ENCODE measurements at regions not wholly inside any gene's neighbourhood (a gene's known extent, or its start where the extent isn't known, plus 50 kb on each side); places are given as distances from the start of the nearest gene placed in this dataset.

DNA sequence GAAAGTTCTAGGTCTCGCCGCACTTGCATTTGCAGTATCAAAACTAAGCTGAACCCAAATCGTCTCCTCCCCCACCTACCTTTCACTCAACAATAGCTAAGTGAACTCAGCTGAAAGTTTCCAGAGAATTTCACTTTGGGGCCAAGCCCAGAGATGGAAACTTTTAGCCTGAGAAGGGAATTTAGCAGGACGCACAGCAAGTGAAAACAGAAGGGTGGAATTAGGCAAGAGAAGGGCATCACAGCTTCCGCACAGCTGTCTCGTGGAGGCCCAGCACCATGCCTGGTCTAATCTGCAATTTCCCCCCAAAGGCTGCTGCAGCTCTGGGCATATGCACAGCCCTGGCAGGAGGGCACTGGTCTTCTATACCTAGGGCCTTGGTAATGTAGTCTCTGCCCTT lies 262.0 kb downstream of the TNS1 start:
- no peak overlapping the region for H3K9ac ChIP-seq (ENCODE audit: control insufficient read depth, insufficient read depth, low read length)
- FAIRE-seq: no peak

More for the DNA sequence above, 262.0 kb downstream of the TNS1 start:
- Histone ChIP-seq H3K4me3 (no peak overlapping the region), H3K27me3 (replicated peaks in 1 of 2; ENCODE audit: control insufficient read depth in 2 of 2, insufficient read depth in 2 of 2, low read length in 1 of 2) (no peaks in the 10 kb centered on the region; a peak in 2 of 4 replicates), H3K4me1 (ENCODE audit: control insufficient read depth, insufficient read depth, low read length) (no peaks in the 10 kb centered on the region), H3K79me2 (ENCODE audit: control insufficient read depth, insufficient read depth, low read length) (no peaks in the 10 kb centered on the region), H3K9me3 (replicated peaks; ENCODE audit: control insufficient read depth, insufficient read depth, low read length) (no peaks in the 10 kb centered on the region), H3K36me3 (ENCODE audit: control insufficient read depth in 2 of 2, insufficient read depth in 2 of 2, low read length in 1 of 2) (no peaks in the 10 kb centered on the region), H3K4me2 (ENCODE audit: control insufficient read depth, insufficient read depth) (no peak overlapping the region), H4K20me1 (ENCODE audit: control insufficient read depth, insufficient read depth) (no peaks in the 10 kb centered on the region), H2AFZ (ENCODE audit: control insufficient read depth, low read depth, low read length) (no peak overlapping the region), H3K27ac (ENCODE audit: control insufficient read depth, insufficient read depth) (no peak overlapping the region)
- ChIA-PET RAD21 (ENCODE audit: unreplicated experiment) (no interaction called here), SMC1A (ENCODE audit: uncharacterized antibody, unreplicated experiment) (no interaction called here), CTCF (interaction anchor here (0.7 to 1.3 kb wide), 2 partner anchors 28 to 45 kb away, joined by 3 read pairs; no protein-coding TSS in a partner anchor), POLR2A (no interaction called here)
- DNase-seq (ENCODE audit: low read depth, low spot score) (no peak), ATAC-seq (no peak)
- TF ChIP-seq RELB (IDR thresholded peaks at IDR 0.05; ENCODE audit: low read depth): no peak
- TF ChIP-seq, protein P1, sequence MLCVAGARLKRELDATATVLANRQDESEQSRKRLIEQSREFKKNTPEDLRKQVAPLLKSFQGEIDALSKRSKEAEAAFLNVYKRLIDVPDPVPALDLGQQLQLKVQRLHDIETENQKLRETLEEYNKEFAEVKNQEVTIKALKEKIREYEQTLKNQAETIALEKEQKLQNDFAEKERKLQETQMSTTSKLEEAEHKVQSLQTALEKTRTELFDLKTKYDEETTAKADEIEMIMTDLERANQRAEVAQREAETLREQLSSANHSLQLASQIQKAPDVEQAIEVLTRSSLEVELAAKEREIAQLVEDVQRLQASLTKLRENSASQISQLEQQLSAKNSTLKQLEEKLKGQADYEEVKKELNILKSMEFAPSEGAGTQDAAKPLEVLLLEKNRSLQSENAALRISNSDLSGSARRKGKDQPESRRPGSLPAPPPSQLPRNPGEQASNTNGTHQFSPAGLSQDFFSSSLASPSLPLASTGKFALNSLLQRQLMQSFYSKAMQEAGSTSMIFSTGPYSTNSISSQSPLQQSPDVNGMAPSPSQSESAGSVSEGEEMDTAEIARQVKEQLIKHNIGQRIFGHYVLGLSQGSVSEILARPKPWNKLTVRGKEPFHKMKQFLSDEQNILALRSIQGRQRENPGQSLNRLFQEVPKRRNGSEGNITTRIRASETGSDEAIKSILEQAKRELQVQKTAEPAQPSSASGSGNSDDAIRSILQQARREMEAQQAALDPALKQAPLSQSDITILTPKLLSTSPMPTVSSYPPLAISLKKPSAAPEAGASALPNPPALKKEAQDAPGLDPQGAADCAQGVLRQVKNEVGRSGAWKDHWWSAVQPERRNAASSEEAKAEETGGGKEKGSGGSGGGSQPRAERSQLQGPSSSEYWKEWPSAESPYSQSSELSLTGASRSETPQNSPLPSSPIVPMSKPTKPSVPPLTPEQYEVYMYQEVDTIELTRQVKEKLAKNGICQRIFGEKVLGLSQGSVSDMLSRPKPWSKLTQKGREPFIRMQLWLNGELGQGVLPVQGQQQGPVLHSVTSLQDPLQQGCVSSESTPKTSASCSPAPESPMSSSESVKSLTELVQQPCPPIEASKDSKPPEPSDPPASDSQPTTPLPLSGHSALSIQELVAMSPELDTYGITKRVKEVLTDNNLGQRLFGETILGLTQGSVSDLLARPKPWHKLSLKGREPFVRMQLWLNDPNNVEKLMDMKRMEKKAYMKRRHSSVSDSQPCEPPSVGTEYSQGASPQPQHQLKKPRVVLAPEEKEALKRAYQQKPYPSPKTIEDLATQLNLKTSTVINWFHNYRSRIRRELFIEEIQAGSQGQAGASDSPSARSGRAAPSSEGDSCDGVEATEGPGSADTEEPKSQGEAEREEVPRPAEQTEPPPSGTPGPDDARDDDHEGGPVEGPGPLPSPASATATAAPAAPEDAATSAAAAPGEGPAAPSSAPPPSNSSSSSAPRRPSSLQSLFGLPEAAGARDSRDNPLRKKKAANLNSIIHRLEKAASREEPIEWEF (IDR thresholded peaks at IDR 0.05; ENCODE audit: insufficient replicate concordance, low read depth, low read length): no peak
- no peak for TF ChIP-seq BHLHE40 (IDR thresholded peaks at IDR 0.05; ENCODE audit: borderline replicate concordance in 1 of 2, low read depth in 2 of 2, low read length in 1 of 2)
- no peak for TF ChIP-seq NFYA (IDR thresholded peaks at IDR 0.05; ENCODE audit: borderline replicate concordance, low read depth, low read length)
- no peak for TF ChIP-seq RUNX3 (IDR thresholded peaks at IDR 0.05; ENCODE audit: low read length)
- no peak for TF ChIP-seq POU2F2 (IDR thresholded peaks at IDR 0.05; ENCODE audit: borderline replicate concordance, low read depth, low read length)
- no peak for TF ChIP-seq NFYB (IDR thresholded peaks at IDR 0.05; ENCODE audit: insufficient read depth, low read depth, low read length)
- TF ChIP-seq IRF4 (IDR thresholded peaks at IDR 0.05; ENCODE audit: low read depth, low read length): no peak
- no peak for TF ChIP-seq STAT3 (IDR thresholded peaks at IDR 0.05; ENCODE audit: low read depth, low read length)
- no peak for TF ChIP-seq PML (IDR thresholded peaks at IDR 0.05; ENCODE audit: low read length)
- TF ChIP-seq TCF3 (IDR thresholded peaks at IDR 0.05; ENCODE audit: borderline replicate concordance, insufficient read depth, low read depth, low read length): no peak
- no peak for TF ChIP-seq EGR1 (IDR thresholded peaks at IDR 0.05; ENCODE audit: borderline replicate concordance in 1 of 2, low read depth in 2 of 2, low read length in 2 of 2)
- TF ChIP-seq NFIC (IDR thresholded peaks at IDR 0.05; ENCODE audit: low read depth, low read length): no peak
- no peak for TF ChIP-seq MYC (IDR thresholded peaks at IDR 0.05; ENCODE audit: insufficient read depth, insufficient read length, insufficient replicate concordance, low read length, severe bottlenecking)
- 55% methylated on average over 6 of the region's 6 CpGs for WGBS (ENCODE audit: insufficient coverage, insufficient replicate concordance, low lambda C conversion rate, missing lambda C conversion rate)
- intact Hi-C loops (cut with micrococcal nuclease; ENCODE audit: unreplicated experiment): no loop called here
- BruUV-seq (replicated peaks): no TSS peak
- in situ Hi-C loops (cut with MboI): no loop called here

Data from GM12878 (cell line).